Lung microvascular endothelial cell (primary cell): ENCODE measurements at regions not wholly inside any gene's neighbourhood (a gene's known extent, or its start where the extent isn't known, plus 50 kb on each side); places are given as distances from the start of the nearest gene placed in this dataset.
"Not testable (repeated sequence)": the region's sequence is repeated elsewhere in the genome, so short reads cannot be mapped to it uniquely, and the experiment has no call there.

Source experiments
- DNase-seq, 2 donors: peaks; one replicate each; pipeline versions ENCODE4 v3.0.0 to v3.0.0-alpha.2; 2010; ENCODE audit warnings: low read depth in 2 of 2

DNA sequence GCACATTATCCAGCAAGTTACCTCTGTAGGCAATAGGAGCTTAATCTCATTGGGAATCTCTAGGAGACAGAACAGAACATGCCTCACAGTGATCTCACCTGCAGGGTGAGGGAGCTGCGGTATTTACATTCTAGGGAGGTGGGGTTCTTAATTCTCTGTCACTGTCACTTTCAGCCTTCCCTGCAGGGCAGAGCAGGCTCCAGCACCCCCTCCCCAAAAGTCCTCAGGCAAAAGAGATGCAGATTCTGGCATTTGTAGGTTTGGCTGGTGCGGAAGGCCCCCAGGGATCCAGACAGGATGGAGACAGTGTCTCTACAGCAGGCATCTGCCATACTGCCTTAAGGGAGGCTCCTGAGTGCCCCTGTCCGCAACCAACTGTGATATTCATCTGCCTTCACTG is 166.4 kb upstream of the ATP6AP2 start:
- no peak for DNase-seq

DNA sequence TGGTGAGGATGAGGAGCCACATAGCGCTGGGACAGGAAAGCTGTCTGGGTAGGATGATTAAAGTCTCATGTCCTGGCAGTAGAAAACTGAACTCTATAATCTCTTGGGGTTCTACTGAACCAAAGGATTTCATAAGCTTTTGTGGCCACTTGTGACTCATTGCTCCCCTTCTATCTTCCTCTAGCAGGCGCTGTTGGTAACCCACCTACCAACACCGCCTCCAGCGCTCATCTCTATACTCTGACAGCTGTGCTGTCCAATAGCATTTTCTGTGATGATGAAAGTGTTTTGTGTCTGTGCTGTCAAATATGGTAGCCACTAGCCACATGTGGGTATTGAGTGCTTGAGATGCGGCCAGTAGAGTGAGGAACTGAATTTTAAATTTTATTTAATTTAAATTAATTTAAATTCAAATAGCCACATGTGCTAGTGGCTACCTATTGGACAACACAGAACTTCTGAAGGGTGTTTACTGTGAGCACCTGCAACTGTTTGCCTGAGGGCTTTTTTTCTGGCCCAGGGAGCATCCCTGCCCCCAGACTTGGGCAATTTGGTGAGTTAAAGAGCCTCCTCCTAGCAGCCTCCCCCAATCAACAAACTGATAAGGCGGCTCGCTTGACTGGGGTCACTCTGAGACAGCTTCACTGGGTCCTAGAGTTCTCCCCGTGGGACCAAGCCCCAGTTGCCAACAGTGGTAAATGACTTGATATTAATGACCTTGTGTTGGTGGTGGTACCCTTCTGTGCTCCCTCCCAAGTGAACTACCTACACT is 169.2 kb upstream of the ATP6AP2 start:
- peak in 1 of 2 donors; percentile 6 for DNase-seq

- no peak for DNase-seq
These were observed 169.9 kb upstream of the ATP6AP2 start for GRCh38 chrX:40410859-40411258.

- no peak for DNase-seq
These were observed 174.4 kb upstream of the ATP6AP2 start for GRCh38 chrX:40406330-40406859.

GRCh38 chrX:40405399-40405798 is 175.4 kb upstream of the ATP6AP2 start:
- no peak for DNase-seq

- no peak for DNase-seq
These were observed 177.0 kb upstream of the ATP6AP2 start for GRCh38 chrX:40403757-40404156.

DNA sequence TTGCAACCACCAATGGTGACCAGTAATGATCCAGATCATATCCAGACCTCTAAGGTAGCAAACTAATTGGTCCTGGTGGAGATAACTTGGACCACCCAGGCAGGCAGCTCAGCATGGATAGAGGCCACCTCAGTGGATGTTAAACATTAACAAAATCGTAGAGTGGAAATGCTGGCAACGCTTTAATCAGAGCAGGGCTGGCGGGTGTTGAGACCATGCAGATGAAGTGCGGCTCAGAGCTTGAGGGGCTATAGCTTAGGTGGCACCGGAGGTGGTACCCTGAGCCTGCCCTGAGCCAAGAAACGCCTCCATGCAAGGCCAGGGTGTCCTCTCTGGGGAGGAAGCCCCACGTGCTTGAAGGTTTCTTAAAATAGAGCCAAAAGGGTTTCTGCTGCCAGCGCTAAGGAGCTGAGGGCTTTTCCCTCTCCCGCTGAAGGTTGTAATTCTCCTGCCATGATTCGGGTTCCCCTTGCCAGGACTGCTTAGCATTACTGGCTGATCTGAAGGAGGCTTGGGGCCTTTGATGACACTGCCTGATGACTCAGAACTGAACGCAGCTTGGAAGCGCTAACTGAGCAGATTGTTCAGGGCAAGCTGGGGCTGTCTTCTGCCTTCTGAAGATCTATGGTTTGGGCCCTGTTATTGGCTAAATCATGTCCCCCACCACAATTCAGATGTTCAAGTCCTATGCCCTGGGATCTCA is 177.8 kb upstream of the ATP6AP2 start:
- no peak for DNase-seq

DNA sequence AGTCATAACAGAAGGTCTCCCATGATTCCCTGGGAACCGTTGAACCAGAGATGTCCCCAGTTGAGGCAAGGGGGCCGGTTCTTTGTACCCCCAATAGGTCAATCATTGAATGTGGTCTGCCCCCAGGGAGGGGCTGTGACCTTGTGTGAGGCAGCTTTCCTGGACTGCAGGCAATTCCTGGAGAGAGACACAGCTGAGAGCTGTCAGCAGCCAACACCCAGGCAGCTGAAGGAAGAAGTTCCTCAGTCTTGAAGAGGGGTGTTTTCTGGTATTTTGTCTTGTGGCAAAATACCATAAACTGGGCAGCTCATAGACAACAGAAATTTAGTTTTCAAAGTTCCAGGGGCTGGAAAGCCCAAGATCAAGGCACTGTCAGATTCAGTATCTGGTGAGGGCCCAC is 185.7 kb upstream of the ATP6AP2 start:
- DNase-seq, result no peak

DNA sequence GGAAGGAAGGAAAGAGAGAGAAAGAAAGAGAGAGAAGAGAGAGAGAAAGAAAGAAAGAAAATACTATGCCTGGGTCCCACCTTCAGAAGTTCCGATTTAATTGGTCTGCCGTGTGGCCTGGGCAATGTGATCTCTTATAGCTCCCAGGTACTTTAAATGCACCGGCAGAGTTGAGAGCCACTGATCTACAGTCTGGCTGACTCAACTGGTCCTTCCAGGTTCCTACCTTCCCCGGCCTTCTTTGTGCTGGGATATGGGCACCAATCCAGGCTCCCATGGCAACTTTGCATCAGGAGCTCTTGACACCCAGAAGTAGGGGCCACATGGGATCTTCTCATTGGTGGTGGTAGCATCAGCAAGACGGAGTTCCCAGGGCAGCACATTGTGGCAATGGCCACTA is 186.5 kb upstream of the ATP6AP2 start:
- DNase-seq, result no peak

DNA sequence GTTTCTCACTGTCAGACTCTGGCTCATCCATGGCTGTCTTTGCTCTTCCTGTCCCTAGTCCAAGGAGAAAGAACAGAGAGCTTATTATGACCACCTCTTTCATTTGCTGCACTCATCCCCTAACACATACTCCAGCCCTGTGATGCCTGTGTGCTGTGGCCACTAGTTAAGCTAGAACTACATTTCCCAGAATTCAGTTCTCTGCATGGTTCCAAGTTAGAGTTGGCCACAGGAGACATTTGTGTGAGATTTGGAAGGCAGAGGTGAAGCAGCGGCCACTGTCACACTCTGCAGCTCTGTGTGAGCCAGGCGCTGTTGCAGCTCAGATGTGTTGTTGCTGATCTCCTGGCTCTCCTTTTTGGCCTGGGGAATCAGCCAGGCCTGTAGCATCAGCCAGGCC is 188.2 kb upstream of the ATP6AP2 start:
- DNase-seq, result no peak

- no peak for DNase-seq
These were observed 189.1 kb upstream of the ATP6AP2 start for GRCh38 chrX:40391662-40392061.

- DNase-seq, result no peak
These were observed 191.2 kb upstream of the ATP6AP2 start for GRCh38 chrX:40389555-40389954.

DNA sequence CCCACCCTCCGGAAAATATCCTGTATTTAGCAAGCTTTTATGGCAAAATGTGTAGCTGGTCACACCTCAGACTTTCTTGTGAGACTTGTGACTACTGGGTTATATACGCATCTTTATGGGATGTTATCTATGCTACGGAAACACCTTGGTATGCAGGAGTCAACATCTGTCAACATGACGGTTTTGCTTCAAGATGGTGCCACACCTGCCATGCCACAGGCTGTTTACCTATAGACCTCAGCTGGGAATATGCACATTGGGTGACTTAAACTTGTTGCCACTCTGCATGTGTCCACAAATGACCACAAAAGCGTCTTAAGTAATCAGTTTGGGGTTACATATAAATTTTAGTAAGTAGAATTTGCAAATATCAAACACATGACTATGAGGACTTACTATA is 192.3 kb upstream of the ATP6AP2 start:
- DNase-seq, result no peak

DNA sequence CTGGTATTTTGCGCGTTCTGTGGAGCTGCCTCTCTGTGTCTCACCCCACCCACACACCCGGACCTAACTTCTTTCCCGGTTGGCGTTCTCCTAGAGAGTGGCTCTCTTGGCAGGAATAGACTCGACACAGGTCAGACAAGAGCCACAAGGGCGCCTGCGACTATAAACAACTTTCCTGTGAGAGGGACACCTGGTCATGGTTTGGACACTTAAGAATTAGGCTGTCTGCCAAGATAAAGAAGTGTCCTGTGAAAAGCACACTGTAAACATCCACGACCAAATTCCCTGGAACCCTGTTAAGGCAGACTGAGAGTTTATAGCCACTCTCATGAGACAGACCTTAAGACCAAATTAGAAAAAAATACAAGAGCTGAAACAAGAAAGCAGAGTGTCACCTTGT is 192.9 kb upstream of the ATP6AP2 start:
- not testable (repeated sequence) for DNase-seq

- DNase-seq, result peak in 1 of 2 donors; percentile 17
These were observed 193.5 kb upstream of the ATP6AP2 start for GRCh38 chrX:40387311-40387710.

DNA sequence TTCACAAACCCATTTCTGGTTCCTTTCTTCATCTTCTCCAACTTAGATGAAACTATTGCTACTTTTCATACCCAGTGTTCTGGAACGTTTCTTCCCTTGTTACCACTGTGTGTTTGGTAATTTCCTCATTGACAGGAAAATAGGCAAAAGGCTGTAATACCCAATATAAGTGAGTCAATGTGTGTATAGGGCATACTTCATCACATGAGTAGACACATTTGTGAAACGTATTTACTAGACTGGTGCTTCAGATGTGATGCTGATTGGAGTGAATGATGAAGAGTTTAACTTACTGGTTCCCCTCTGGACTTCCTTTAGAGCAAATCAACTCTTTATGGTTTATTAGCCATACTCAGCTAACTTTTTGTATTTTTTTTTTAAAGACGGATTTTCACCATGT is 195.1 kb upstream of the ATP6AP2 start:
- DNase-seq, result no peak

DNA sequence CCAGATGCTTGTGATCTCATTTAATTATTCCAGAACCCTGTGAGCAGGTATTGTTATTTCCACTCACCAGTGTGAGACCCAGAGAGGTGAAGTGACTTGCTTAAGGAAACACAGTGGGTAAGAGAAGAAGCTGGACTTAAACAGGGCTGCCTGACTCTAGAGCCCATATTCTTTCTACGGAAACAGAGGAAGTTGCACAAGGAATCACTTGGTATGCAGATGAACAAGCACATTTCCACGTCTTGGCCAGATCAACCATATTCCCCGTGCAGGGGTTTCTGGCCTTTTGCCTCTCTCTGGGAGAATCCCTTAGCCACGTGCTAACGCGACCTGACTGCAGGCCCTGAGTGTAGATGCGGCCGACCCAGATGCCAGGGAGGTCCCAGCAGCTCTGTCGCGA is 195.5 kb upstream of the ATP6AP2 start:
- DNase-seq, result no peak

DNA sequence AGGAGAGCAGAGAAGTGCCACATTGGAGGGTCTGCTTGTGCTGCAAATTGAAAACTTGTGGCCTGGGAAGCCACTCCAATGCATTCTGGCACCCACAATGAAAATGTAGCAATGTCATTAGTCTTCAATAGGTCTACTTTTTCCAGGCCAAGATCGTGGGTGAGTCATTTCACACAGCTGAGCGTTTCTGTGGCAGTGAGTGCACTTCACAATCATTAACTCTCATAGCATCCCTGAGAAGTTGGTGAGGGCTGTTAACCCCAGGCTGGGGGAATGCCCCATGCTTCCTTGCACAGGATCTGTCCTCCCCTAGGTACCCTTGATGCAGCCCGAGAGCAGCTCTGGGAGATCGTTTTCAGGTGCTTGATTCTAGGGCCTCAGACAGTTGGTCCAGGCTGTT is 196.8 kb upstream of the ATP6AP2 start:
- DNase-seq, result no peak

DNA sequence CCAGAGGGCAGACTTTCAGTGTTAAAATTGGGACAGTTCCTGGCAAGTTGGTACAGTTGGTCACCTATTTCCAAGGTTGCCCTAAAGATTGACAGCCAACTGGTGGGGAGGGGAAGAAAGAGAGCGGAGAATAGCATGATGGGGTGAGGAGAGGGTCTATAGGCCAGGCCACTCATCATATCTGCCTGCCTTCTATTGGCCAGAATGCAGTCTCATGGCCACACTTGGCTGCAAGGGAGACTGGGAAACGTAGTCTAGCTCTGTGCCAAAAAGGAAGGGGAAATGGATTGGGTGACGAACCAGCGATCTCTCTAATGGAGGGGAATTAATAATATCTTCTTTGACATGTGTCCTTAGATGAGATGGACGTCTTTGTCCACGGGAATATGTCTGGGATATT is 197.4 kb upstream of the ATP6AP2 start:
- DNase-seq, result no peak

- DNase-seq, result no peak
These were observed 199.9 kb upstream of the ATP6AP2 start for GRCh38 chrX:40380655-40381488.

DNA sequence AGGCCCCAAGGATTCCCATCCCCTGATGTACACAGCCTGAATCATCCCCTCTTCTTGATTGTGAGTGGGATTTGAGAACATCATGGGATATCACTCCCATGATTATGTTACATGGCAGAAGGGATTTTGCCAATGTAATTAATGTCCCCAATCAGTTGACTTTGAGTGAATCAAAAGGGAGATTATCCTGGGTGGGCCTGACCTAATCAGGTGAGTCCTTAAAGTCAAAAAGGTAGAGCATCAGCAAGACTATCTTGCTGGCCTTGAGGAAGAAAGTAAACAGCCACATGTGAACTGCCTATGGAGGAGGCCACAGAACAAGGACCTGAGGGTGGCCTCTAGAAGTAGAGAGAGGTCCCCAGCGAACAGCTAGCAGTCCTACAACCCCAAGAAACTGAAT is 203.1 kb upstream of the ATP6AP2 start:
- DNase-seq, result no peak

DNA sequence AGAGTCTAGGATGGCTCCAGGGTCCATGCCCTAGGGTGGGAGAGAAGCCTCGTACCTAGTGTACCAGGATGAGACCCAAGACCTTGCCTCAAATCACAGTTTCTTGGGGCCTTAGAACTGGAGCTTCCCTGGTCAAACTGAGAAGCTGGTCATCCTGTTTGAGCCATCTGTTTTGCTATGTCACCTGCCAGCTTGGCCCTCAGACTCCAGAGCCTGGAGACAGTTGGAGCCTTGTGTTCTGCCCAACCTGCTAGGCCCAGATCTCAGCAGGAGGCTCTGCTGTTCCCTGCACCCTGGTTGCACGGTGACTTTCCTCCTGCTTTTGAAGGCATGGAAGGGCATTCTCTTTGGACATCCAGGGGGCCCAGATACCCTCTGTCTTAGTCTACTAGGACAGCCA is 206.3 kb upstream of the ATP6AP2 start:
- no peak for DNase-seq
